ENCODE measurements at regions not wholly inside any gene's neighbourhood (a gene's known extent, or its start where the extent isn't known, plus 50 kb on each side); places are given as distances from the start of the nearest gene placed in this dataset.

- DNase-seq (no peak), ATAC-seq (no peak)
- H3K27ac ChIP-seq, result peak overlapping the region; percentile 34 to 78 (median 74)
- H3K4me3 ChIP-seq, result no peak overlapping the region
- no peaks in the 10 kb centered on the region for H3K36me3 ChIP-seq
- TF ChIP-seq, protein P1, sequence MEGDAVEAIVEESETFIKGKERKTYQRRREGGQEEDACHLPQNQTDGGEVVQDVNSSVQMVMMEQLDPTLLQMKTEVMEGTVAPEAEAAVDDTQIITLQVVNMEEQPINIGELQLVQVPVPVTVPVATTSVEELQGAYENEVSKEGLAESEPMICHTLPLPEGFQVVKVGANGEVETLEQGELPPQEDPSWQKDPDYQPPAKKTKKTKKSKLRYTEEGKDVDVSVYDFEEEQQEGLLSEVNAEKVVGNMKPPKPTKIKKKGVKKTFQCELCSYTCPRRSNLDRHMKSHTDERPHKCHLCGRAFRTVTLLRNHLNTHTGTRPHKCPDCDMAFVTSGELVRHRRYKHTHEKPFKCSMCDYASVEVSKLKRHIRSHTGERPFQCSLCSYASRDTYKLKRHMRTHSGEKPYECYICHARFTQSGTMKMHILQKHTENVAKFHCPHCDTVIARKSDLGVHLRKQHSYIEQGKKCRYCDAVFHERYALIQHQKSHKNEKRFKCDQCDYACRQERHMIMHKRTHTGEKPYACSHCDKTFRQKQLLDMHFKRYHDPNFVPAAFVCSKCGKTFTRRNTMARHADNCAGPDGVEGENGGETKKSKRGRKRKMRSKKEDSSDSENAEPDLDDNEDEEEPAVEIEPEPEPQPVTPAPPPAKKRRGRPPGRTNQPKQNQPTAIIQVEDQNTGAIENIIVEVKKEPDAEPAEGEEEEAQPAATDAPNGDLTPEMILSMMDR (IDR thresholded peaks at IDR 0.05 in 4 of 5, conservative IDR thresholded peaks at IDR 0.05 in 1 of 5), result no peak
- TF ChIP-seq POLR2A (IDR thresholded peaks at IDR 0.05), result no peak
- in situ Hi-C loops (cut with MboI; ENCODE audit: low sequenced_read_pairs in 4 of 4), result no loop called here
- intact Hi-C loops (cut with DNase I; ENCODE audit: low total_unique reads), result loop anchor here (5.0 kb wide), 1 partner anchor 57 kb away; the partner anchor contains the start of gene CLDN5
- H3K4me1 ChIP-seq, result peaks cover 0 to 4% of the 10 kb centered on the region in 2 donors
- H3K27me3 ChIP-seq, result peaks cover 0 to 2% (median 0%) of the 10 kb centered on the region in 3 donors
- no peaks in the 10 kb centered on the region for H3K9me3 ChIP-seq
These were observed 55.1 kb upstream of the CLDN5 start for GRCh38 chr22:19579115-19579811.

DNA sequence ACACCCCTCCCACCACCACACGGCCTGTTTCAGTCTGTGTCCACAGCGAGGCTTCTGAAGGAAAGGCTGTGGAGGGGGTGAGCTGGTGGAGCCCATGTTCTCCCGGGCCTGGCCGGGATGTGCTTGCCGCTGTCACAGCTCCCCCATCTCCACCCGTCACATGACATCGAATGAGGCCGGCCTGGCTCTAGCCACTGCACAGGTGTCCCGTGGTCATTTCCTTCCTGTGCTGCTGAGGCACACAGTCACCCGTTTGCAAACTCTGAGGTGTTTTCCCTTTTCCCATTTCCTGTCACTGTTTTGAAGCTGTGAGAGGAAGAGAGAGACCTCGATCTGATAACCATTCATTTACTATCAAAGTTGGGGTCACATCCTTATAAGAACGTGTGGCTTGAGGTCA, 55.7 kb upstream of the CLDN5 start:
- peak overlapping the region; percentile 34 to 78 (median 74) for H3K27ac ChIP-seq
- TF ChIP-seq, protein P1 (IDR thresholded peaks at IDR 0.05 in 4 of 5, conservative IDR thresholded peaks at IDR 0.05 in 1 of 5), result no peak
- TF ChIP-seq POLR2A (IDR thresholded peaks at IDR 0.05), result peak; percentile 35 to 57
- H3K27me3 ChIP-seq, result peaks cover 0 to 2% (median 0%) of the 10 kb centered on the region in 3 donors
- in situ Hi-C loops (cut with MboI; ENCODE audit: low sequenced_read_pairs in 4 of 4), result no loop called here
- no peaks in the 10 kb centered on the region for H3K9me3 ChIP-seq
- no peak overlapping the region for H3K4me3 ChIP-seq
- DNase-seq (no peak), ATAC-seq (peak; percentile 70 to 71)
- intact Hi-C loops (cut with DNase I; ENCODE audit: low total_unique reads), result loop anchor here (5.0 kb wide), 1 partner anchor 58 kb away; the partner anchor contains the start of gene CLDN5
- no peaks in the 10 kb centered on the region for H3K36me3 ChIP-seq
- H3K4me1 ChIP-seq, result peaks cover 0 to 4% of the 10 kb centered on the region in 2 donors

DNA sequence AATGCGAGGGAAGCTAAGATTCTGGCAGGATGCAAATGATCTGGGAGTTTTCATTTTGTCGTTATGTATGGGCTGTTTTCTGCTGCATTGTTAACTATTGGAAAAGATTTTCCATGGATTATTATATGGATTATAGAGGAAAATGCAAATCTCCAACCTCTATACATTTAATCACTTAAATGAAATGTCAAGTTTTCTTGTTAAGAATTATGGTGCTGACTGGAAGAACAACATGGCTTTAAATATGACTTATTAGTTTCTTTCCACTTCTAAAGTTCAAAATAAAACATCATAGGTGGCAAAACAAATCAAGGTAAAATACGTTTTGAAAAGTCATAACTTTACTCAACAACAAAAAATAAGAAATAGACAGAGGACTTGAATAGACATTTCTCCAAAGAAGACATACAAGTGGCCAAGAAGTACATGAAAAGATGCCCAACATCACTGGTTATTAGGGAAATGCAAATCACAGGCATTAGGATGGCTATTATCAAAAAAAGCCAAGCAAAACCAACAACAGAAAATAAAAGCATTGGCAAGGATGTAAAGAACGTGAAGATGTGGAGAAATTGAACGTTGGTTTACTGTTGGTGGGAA, 56.2 kb upstream of the CLDN5 start:
- H3K4me3 ChIP-seq, result no peak overlapping the region
- no peaks in the 10 kb centered on the region for H3K9me3 ChIP-seq
- no peak for TF ChIP-seq POLR2A (IDR thresholded peaks at IDR 0.05)
- TF ChIP-seq, protein P1 (IDR thresholded peaks at IDR 0.05 in 4 of 5, conservative IDR thresholded peaks at IDR 0.05 in 1 of 5), result no peak
- H3K27ac ChIP-seq, result peak overlapping the region in 3 of 4 donors; percentile 6 to 47 (median 31)
- H3K4me1 ChIP-seq, result peaks cover 0 to 4% of the 10 kb centered on the region in 2 donors
- in situ Hi-C loops (cut with MboI; ENCODE audit: low sequenced_read_pairs in 4 of 4), result no loop called here
- no peaks in the 10 kb centered on the region for H3K36me3 ChIP-seq
- no peak for ATAC-seq
- peaks cover 0 to 2% (median 0%) of the 10 kb centered on the region in 3 donors for H3K27me3 ChIP-seq
- intact Hi-C loops (cut with DNase I; ENCODE audit: low total_unique reads), result no loop called here
- DNase-seq, result no peak

DNA sequence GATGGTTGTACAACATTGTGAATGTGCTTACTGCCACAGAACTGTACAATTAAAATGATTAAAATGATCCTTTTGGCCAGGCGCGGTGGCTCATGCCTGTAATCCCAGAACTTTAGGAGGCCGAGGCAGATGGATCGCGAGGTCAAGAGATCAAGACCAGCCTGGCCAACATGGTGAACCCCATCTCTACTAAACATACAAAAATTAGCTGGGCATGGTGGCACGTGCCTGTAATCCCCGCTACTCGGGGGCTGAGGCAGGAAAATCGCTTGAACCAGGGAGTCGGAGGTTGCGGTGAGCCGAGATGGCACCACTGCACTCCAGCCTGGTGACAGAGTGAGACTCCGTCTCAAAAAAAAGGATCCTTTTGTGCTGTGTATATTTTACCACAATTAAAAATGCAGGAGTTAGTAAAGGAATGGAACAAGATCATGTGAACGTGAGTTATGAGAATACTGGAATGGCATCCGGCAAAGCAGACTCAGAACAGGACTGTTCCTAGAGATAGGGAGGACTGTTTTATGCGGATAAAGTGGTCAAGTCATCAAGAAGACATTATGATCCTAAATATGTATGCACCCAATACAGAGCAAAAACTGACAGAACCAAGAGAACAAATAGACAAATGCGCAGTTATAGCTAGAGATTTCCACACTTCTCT, 58.0 kb upstream of the CLDN5 start:
- Histone ChIP-seq H3K27me3 (no peaks in the 10 kb centered on the region), H3K4me1 (peaks cover 0 to 4% of the 10 kb centered on the region in 2 donors), H3K4me3 (no peak overlapping the region), H3K9me3 (no peaks in the 10 kb centered on the region), H3K36me3 (no peaks in the 10 kb centered on the region), H3K27ac (no peak overlapping the region)
- intact Hi-C loops (cut with DNase I; ENCODE audit: low total_unique reads), result no loop called here
- in situ Hi-C loops (cut with MboI; ENCODE audit: low sequenced_read_pairs in 4 of 4), result no loop called here
- DNase-seq, result no peak
- TF ChIP-seq, protein P1 (IDR thresholded peaks at IDR 0.05 in 4 of 5, conservative IDR thresholded peaks at IDR 0.05 in 1 of 5), result no peak
- no peak for TF ChIP-seq POLR2A (IDR thresholded peaks at IDR 0.05)
- no peak for ATAC-seq

Measured in gastrocnemius medialis (tissue), 4 donors.